ENCODE measurements at regions not wholly inside any gene's neighbourhood (a gene's known extent, or its start where the extent isn't known, plus 50 kb on each side); places are given as distances from the start of the nearest gene placed in this dataset.
"Not testable (repeated sequence)": the region's sequence is repeated elsewhere in the genome, so short reads cannot be mapped to it uniquely, and the experiment has no call there.

DNA sequence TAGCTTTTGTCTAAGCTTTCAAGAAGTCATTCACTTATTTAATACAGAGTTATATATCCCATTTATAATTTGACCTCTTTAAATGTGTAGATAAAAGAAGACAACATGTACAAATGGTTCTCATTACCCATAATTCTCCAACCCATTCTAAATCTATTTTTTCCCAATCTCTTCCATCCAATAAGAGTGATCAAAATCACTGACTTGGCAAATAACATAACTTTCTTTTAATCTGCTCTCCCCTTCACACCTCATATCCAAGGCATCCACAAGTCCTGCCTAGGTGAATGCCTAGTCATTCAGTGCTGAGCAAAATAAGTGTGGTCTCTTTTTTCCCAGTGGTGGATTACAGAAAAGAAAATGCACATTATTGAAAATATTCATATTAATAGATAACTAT, 1231.1 kb downstream of the CDH11 start:
- no peak for DNase-seq (ENCODE audit: low read depth)
- no peak overlapping the region for H3K4me3 ChIP-seq (ENCODE audit: low read depth, low read length)

GRCh38 chr16:63890081-63890480, 1231.8 kb downstream of the CDH11 start:
- no peak overlapping the region for H3K4me3 ChIP-seq (ENCODE audit: low read depth, low read length)
- DNase-seq (ENCODE audit: low read depth) = no peak

DNA sequence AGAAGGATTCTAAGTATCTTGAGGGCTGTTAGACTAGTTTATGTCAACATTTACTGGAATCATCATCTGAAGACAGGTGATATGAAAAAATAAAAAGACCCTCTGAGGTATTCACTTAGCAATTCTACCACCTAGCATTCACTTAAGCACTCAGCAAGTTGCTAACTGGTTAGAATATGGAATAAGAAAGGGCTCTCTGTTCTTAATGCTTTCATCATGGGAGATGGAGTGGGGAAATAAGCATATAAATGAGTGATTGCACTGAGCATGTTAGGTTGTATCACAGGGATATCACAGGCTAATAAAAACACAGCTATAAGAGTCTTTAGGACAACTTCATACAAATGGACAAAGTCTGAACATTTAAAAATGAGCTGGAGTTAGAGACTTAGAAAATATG, 1238.8 kb downstream of the CDH11 start:
- H3K4me3 ChIP-seq (ENCODE audit: low read depth, low read length) = no peak overlapping the region
- DNase-seq (ENCODE audit: low read depth) = no peak

DNA sequence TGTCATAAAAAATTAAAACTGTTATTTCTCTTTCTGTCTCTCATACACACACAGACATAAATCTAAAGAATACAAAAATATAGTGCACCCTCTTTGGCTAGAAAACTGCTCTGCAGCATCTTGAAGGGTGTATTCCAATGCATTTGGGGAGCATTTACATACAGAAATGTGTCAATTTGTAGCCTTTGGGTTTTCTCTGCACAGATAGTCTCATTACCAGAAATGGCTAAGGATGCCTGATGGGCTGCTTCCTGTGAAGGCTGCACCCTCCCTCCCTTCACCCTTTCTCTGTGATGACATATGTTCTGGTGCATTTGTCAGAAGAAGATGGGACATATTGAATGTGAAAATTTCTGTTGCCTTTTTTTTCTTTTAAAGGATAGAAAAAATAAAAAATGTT, 1239.3 kb downstream of the CDH11 start:
- H3K4me3 ChIP-seq (ENCODE audit: low read depth, low read length) = no peak overlapping the region
- no peak for DNase-seq (ENCODE audit: low read depth)

DNA sequence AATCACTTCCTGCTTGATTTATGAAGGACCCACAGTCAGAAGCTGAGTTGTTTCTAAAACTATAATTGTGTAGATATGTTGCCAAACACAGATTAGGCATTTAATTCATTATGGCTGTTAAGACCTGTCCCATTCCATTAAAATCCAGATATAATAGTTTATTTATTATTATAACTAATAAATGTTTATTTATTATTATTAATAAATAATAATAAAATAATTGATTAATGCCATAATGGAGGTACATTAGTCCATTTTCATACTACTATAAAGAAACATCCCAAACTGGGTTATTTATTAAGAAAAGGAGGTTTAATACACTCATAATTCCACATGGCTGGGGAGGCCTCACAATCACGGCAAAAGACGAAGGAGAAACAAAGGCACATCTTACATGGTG, 1240.9 kb downstream of the CDH11 start:
- DNase-seq (ENCODE audit: low read depth) = no peak
- no peak overlapping the region for H3K4me3 ChIP-seq (ENCODE audit: low read depth, low read length)

DNA sequence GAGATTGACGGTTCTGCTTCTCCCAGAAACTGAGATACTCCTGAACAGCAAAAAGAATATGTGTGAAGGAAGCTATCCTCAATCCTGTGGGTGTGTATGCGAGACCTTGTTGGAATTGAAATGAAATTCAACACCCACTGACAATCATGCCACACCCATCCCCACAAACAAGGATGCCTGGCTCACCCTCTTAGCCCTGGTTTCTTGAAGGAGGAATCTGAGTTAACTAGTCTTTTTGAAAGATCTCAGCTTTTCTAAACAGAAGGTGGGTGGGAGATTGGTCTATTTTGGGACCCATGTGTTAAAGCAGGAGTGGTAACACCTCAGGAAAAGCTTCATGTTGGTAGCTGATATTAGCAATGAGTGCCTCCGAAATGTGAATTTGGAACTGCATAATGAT, 1244.5 kb downstream of the CDH11 start:
- DNase-seq (ENCODE audit: low read depth) = no peak

DNA sequence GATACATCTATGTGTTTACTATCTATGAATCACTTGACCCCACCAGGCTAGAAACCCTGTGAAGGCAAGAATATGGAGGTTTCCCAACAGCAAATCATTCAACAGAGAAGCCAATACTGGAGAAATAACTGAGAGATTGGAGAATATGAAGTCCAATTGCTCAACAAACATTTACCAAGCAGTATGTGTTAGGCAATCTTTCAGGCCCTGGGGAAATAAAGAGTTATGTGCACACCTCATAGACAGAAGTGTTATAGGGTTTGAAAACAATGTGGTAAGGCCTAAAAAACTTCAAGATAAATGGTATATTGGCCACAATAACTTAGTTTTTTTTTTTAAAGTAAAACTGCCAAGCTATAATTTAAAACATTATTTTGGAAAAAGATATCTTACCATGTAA, 1245.8 kb downstream of the CDH11 start:
- DNase-seq (ENCODE audit: low read depth) = peak; percentile 12
- H3K4me3 ChIP-seq (ENCODE audit: low read depth, low read length) = no peak overlapping the region

More for the DNA sequence above, 1244.5 kb downstream of the CDH11 start:
- H3K4me3 ChIP-seq (ENCODE audit: low read depth, low read length) = no peak overlapping the region

DNA sequence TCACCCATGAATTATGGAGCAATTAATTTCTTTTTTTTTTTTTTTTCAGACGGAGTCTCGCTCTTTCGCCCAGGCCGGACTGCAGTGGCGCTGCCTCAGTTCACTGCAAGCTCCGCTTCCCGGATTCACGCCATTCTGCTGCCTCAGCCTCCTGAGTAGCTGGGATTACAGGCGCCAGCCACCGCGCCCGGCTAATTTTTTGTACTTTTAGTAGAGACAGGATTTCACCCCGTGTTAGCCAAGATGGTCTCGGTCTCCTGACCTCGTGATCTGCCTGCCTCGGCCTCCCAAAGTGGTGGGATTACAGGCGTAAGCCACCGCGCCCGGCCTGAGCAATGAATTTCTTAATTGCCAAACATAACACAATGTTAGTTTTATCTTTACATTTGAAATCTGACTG, 1261.2 kb downstream of the CDH11 start:
- DNase-seq (ENCODE audit: low read depth); H3K4me3 ChIP-seq (ENCODE audit: low read depth, low read length): not testable (repeated sequence)

DNA sequence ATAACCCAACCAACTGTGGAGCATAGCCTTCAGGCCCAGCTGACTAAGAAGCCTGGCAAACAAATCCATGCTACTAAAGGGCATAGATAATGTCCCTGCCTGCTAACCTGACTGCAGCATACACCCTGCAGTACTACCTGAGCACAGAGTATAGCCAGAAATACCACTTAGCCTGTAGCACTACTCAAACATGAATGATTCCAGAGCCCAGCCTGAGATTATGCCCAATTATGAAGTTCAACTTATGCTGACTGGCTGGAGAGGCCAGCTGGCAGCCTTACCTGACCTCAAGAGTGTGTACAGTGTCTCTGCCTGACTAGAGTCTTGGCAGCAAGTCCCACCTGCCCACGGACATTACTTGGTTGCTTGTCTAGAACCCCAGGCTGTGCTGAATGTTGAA, 1265.3 kb downstream of the CDH11 start:
- DNase-seq (ENCODE audit: low read depth) = no peak

GRCh38 chr16:63850979-63851378, 1270.9 kb downstream of the CDH11 start:
- no peak for DNase-seq (ENCODE audit: low read depth)
- no peak overlapping the region for H3K4me3 ChIP-seq (ENCODE audit: low read depth, low read length)

More for the DNA sequence above, 1265.3 kb downstream of the CDH11 start:
- H3K4me3 ChIP-seq (ENCODE audit: low read depth, low read length) = no peak overlapping the region

DNA sequence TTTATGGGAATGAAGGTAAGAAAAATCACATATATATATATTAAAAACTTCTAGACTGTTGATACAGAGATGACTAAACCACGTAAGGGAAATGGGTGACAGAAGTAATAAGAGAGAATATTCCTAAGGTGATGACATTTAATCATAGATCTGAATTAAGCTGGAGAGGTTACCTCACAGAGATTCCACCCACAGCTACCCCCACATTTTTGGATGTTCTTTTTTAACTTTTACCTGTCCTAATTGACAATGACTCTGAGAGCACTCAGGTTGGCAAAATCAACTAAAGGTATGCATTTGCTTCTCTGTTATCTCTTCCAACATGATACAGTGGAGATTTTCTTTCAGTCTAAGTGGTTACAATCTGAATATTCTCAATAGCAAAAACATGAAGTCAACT, 1280.6 kb downstream of the CDH11 start:
- DNase-seq (ENCODE audit: low read depth) = no peak
- no peak overlapping the region for H3K4me3 ChIP-seq (ENCODE audit: low read depth, low read length)

DNA sequence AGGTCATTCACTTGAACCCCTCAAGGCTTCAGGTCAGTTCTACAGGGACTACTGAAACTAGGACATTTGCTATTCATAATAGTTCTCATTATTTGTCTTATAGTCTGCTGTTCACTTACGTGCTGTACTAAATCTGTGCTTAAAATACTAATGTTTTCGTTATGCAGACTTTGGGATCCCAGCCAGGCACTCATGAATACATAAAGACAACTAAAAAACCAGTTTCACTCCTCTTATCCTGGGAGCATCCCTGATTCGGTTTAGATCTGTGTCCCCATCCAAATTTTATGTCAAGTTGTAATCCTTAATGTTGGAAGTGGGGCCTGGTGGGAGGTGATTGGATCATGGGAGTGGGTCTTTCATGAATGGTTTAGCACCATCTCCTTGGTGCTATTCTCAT, 1291.8 kb downstream of the CDH11 start:
- no peak overlapping the region for H3K4me3 ChIP-seq (ENCODE audit: low read depth, low read length)
- no peak for DNase-seq (ENCODE audit: low read depth)

DNA sequence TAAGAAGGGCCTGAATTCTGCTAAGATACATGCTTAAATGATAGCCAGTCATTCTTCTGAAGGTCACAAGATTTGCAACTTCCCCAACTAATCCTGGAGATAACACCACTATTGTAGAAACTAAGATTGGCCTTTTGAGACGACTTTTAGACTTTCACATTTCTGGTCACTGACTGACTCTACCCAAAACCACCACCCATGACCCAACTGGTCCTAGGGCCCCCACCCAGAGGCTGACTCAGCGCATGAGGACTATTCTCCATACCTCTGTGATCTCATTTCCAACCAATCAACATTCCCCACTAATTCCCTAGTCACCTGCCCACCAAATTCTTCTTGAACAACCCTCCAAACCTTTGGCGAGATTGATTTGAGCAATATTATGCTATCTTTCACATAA, 1299.0 kb downstream of the CDH11 start:
- H3K4me3 ChIP-seq (ENCODE audit: low read depth, low read length) = no peak overlapping the region
- no peak for DNase-seq (ENCODE audit: low read depth)

DNA sequence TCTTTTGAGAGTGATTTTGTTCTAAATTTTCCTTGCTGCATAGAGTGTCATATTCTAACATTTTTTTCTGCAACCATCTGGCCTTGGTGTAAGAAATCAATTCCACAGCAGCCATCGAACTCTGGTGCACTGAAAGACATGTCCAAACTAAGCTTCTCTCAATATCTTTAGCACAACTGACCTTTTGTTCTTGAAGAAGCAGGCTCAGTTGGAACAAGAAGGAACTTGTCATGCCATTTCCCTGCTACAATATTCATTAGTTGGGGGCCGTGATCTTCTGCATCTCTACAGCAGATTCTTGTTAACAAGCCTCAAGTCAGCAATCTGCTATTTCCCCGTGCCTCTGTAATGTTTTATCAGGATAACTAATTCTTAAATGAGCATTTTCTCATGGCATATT, 1305.6 kb downstream of the CDH11 start:
- no peak overlapping the region for H3K4me3 ChIP-seq (ENCODE audit: low read depth, low read length)
- DNase-seq (ENCODE audit: low read depth) = no peak

- DNase-seq (ENCODE audit: low read depth) = no peak
- no peak overlapping the region for H3K4me3 ChIP-seq (ENCODE audit: low read depth, low read length)
These were observed 1308.0 kb downstream of the CDH11 start for GRCh38 chr16:63813862-63814261.

DNA sequence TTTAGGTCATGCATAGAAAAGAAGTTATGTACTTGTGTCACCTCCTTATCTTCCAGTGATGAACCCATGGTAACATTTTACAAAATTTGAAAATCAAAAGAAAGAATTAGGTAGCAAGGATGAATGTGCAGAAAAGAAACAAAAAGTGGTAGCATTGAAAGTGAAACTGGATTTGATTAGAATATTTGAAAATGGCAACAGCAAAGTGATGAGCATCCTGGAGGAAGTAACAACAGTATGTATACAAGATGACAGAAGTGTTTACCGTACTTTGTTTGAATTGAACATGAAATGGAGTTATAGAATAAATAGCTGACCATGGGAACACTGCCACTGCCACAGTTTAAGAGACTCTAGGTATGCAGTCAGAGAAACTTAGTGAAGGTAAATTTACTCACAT, 1313.1 kb downstream of the CDH11 start:
- no peak for DNase-seq (ENCODE audit: low read depth)
- no peak overlapping the region for H3K4me3 ChIP-seq (ENCODE audit: low read depth, low read length)

DNA sequence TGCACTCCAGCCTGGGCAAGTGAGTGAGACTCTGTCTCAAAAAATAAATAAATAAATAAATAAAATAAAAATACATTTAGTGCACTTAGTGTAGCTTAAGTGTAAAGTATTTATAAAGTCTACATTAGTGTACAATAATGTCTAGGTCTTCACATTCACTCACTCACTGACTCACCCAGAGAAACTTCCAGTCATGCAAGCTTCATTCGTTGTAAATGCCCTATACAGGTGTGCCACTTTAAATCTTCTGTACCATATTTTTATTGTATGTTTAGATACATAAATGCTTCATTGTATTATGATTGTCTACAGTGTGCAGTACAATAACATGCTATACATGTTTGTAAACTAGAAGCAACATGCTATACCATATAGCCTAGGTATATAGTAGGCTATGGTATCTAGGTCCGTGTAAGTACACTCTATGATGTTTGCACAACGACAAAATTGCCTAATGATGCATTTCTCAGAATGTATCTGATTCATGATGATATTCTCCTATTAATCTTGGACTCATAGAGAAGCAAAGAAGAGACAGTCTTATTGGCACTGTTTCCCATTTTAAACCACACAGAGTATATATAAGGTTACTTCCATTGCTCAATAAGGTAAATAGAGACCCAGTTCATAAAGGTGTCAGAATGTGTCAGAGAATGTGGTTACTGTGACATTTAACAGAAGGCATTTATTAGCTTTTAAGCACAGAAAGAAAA, 1314.9 kb downstream of the CDH11 start:
- DNase-seq (ENCODE audit: low read depth) = no peak

DNA sequence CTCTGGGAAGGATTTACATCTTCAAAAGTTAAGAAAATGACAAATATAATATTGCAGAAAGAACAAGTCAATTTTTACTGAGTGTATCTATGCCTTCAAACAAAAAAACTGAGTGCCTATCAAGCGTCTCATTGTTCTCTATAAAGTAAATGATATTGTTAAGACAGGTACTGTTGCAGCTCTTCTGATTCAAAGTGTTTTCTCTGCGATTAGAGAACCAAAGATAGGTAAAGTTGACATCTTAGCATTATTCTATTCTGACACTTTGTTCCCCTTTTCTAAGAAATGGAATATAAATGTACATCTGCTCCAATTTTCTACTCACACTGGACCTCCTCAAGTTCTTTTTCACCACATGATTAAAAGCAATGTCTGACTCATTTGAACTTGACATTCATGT, 1317.7 kb downstream of the CDH11 start:
- no peak overlapping the region for H3K4me3 ChIP-seq (ENCODE audit: low read depth, low read length)
- no peak for DNase-seq (ENCODE audit: low read depth)

More for the DNA sequence above, 1314.9 kb downstream of the CDH11 start:
- H3K4me3 ChIP-seq (ENCODE audit: low read depth, low read length) = no peak overlapping the region

- no peak for DNase-seq (ENCODE audit: low read depth)
- no peak overlapping the region for H3K4me3 ChIP-seq (ENCODE audit: low read depth, low read length)
These were observed 1332.3 kb downstream of the CDH11 start for GRCh38 chr16:63789603-63790002.

DNA sequence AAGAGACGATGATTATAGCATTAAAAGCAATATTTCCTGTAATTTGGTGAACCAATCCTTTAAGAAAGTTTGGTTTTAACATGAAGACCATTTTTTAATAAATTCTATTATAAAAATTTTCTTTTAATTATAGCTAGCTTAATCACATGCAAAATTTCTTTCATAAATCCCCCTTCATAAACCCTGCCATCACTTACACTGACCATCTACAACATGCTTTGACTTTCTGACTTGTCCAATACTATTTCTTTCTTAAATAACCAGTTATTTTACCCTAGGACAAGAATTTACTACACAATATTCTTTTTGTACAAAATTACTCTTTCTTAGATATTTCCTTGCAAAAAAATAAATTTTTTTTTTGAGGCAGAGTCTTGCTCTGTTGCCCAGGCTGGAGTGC, 1334.8 kb downstream of the CDH11 start:
- no peak for DNase-seq (ENCODE audit: low read depth)
- no peak overlapping the region for H3K4me3 ChIP-seq (ENCODE audit: low read depth, low read length)

- no peak overlapping the region for H3K4me3 ChIP-seq (ENCODE audit: low read depth, low read length)
- no peak for DNase-seq (ENCODE audit: low read depth)
These were observed 1336.7 kb downstream of the CDH11 start for GRCh38 chr16:63785170-63785569.

DNA sequence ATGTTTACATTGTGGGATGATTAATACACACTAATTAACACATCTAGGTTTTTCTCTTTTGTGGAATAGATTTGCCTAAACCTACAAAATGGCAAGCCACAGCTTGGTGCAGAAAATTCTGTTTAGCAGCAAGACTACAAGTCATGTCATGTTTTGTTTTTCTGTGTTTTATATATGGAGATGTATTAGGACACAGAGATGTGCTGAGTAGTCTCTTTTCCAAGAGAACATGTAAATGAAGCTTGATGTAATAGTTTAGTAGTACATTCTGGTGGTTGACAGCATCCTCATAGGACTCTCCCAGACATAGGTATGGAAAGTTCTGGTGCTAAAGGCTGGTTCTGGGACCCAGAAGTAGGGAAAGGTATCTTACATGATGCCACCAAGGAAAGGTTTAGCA, 1345.4 kb downstream of the CDH11 start:
- no peak for DNase-seq (ENCODE audit: low read depth)
- no peak overlapping the region for H3K4me3 ChIP-seq (ENCODE audit: low read depth, low read length)

Measured in skeletal muscle cell (primary cell).